ENCODE measurements at regions not wholly inside any gene's neighbourhood (a gene's known extent, or its start where the extent isn't known, plus 50 kb on each side); places are given as distances from the start of the nearest gene placed in this dataset.
"Not testable (repeated sequence)": the region's sequence is repeated elsewhere in the genome, so short reads cannot be mapped to it uniquely, and the experiment has no call there.

DNA sequence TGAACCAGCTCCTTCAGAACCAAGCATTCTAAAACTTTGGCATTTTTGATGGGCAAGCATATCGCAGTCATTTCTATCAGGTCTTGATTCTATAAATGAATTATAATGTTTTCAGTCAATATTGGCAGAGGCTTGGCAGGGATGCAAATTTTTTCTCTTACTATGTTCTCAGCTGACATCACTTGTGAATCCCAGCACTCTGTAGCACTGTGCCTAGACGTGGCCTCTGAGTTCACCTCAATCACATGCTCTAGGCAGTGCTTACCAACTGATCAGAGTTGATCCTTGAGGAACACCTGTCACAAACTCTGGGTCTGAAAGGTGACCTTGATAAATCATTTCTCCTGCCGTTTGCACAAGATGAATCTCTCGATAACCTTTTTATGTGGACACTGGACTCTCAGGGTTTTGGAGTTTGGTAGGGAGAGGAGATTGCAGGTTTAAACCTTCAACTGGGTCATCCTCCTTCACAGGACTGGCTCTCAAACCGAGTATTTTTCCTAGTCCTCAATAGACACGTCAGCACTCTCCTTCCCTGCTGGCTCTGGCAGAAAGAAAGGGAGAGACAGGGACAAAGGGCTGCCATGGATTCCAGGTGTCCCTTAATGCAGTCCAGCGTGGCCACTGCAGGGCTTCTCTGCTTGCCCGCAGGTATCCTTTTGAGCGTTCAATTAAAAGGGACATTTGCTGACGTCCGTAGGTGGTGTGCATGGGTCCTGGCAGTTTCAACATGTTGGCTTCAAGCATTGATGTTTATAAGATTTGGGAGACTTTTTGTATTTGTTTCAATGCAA lies 222.3 kb upstream of the CMC1 start:
- in situ Hi-C loops (cut with HindIII; ENCODE audit: low sequenced_read_pairs): no loop called here
- peak; percentile 88 for DNase-seq (ENCODE audit: low spot score)

DNA sequence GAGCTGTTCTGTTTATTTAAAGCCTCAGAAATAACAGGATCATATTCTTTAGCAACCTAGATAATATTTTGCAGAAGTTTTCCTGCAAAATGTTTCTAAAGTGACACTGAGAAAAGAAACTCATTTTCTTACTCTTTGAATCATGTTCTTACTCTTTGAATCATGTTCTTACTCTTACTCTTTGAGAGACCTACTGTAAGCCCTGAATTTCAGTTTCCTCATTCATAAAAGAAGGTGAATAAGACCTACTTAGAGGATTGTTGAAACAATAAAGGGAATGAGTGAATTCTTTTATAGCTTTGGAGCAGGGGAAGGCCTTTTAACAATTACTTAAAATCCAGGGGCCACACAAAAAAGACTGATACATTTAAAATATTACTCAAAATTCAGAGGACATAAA lies 221.7 kb upstream of the CMC1 start:
- in situ Hi-C loops (cut with HindIII; ENCODE audit: low sequenced_read_pairs): no loop called here
- no peak for DNase-seq (ENCODE audit: low spot score)

DNA sequence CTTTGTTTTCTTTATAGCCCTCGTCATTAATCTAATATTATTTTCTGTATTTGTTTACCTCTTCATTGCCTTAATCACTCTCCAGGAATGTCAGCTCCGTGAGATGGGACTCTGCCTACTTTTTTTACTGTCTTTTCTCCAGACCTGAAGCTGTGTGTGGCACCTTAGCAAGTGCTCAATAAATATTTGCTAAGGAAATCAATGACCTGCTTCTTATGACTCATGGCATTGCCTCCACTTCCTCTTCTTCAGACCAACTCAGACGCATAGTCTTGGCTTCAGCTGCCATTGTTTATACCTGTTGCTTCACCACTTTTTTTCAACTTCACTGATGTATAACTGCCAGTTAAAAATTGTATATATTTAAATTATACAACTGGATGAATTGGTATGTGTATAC lies 218.5 kb upstream of the CMC1 start:
- in situ Hi-C loops (cut with HindIII; ENCODE audit: low sequenced_read_pairs): no loop called here
- DNase-seq (ENCODE audit: low spot score): no peak

DNA sequence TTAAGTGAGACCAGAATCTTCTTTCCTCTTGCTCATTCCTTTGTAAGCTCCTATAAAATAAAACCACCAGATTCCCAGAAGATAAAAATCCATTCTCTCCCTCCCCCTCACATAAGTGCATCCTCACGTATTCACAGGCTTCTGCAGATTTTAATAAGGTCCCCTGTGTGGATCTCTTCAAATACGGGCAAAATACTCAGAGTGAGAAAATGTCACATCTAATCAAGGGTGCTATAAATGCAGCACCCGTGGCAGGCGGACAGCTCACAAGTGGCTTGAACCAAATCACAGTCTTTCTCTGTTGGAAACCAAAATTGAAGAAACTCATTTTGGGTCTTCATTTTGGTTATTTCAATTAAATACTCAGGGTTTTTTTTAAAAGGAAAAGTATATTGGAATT lies 212.9 kb upstream of the CMC1 start:
- in situ Hi-C loops (cut with HindIII; ENCODE audit: low sequenced_read_pairs): no loop called here
- no peak for DNase-seq (ENCODE audit: low spot score)

DNA sequence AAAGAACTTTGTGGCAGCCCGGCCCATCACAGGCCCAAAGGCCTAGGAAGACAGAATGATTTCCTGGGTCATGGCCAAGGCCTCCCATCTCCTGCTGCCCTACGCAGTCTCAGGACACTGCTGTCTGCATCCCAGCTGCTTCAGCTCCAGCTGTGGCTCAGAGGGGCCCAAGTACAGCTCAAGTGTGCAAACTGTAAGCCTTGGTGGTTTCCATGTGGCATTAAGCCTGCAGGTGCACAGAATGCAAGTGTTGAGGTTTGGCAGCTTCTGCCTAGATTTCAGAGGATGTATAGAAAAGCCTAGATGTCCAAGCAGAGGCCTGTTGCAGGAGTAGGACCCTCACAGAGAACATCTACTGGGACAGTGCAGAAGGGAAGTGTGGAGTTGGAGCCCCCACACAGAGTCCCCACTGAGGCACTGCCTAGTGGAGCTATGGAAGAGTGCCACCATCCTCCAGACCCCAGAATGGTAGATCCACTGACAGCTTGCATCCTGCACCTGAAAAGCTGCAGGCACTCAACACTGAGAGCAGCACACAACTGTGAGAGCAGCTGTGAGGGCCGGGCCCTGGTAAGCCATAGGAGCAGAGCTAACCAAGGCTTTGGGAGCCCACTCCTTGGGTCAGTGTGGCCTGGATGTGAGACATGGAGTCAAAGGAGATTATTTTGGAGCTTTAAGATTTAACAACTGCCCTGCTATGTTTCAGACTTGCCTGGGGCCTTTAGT lies 208.2 kb upstream of the CMC1 start:
- DNase-seq (ENCODE audit: low spot score): no peak
- in situ Hi-C loops (cut with HindIII; ENCODE audit: low sequenced_read_pairs): no loop called here

DNA sequence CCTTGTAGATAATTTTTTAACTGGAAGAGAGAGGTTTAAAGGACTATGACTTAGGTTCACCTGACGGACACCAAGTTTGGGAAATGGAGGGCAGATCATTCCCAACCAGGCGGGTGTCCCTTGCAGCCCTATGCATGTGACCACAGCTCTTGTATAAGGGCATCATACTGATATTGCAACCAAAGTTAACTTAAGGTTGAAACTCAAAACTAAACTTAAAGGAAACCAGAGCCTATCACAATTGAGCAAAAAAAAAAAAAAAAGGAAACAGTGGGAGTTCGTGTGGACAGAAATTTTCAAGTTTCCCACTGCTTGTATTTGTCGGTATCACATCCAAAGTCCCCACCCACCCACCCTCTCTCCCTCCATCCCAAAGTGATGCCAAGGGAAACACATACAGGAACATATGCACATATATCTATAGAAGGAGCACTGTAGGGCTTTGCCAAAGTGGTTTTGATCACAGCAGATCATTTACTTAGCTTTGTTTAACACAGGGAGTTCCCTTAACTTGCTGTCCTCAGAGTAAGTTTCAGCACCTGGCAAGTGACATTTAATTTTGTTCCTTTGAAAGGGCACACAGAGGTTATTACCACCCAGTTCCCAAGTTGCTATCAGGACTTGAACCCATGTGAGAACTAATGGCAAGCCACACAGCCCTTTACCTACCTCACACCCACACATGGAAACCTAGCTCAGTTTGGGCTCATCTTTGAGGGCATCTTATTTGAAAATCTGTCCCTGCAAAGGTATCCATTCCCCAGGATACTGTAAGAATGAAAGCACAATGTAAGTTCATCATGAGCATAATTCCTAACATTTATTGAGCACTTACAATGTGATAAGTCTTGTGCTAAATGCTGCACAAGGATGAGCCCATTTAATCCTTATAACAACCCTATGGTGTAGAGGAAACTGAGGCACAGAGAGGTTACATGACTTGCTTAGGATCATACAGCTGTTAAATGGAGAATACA lies 204.5 kb upstream of the CMC1 start:
- DNase-seq (ENCODE audit: low spot score): no peak
- in situ Hi-C loops (cut with HindIII; ENCODE audit: low sequenced_read_pairs): no loop called here

DNA sequence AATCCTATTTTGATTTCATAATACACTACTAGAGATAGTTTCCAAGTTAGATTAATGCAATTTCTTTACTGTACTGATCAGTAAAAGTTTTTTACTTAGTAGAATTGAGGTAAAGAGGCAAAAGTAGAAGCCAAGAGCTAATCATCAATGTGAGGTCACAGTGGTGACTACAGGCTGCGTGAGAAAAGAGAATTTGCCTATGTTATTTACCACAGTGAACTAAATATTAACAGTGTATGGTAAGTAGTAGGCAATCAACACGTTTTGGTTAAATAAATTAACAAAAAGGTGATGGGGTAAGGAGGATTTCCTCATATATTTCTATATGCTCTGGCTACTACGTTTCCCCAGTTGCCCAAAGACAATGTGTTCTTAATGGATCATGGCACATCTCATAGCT lies 202.2 kb upstream of the CMC1 start:
- no peak for DNase-seq (ENCODE audit: low spot score)
- in situ Hi-C loops (cut with HindIII; ENCODE audit: low sequenced_read_pairs): no loop called here

DNA sequence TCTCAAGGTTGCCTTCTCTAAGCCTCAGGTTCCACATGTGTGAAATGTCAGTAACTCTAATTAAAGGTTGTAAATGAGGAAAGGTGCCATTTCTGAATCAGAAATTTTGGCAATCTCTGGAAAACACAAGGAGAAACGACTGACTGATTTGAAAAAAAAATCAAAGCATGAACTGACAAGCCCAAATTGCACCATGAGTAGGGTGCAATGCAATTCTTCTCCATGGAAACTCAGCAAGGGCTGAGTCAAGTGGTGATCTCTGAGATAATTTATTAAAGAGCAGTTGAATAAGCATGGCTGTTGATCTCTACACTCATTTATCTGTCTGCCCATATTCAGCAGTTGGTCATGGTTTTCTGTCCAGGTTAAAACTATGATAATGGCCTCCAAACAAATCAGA lies 201.6 kb upstream of the CMC1 start:
- in situ Hi-C loops (cut with HindIII; ENCODE audit: low sequenced_read_pairs): no loop called here
- no peak for DNase-seq (ENCODE audit: low spot score)

DNA sequence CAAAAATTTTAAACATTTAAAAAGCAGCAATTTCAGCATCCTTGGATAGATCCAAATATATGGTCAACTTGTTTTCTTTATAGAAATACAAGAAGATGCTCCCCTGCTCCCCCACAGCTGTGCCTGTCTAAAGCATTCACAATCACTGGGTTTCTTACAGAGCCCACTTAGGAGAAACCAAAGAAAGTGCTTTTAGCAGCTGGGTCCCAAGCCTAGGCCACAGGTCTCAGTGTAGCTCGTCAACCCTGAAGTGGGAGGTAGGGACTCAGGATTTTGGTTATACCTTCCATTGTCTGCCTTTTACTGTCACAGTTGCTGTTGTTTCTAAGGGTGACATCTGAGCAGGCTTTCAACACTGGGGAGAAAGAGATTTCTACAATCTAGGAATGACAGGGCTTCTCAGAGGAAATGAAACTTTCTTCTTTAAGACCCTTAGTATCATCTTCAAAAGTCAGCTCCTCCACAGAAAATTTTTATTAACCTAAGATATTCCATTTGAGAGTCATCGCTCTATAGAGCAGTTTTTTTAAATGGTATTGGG lies 199.3 kb upstream of the CMC1 start:
- in situ Hi-C loops (cut with HindIII; ENCODE audit: low sequenced_read_pairs): no loop called here
- no peak for DNase-seq (ENCODE audit: low spot score)

DNA sequence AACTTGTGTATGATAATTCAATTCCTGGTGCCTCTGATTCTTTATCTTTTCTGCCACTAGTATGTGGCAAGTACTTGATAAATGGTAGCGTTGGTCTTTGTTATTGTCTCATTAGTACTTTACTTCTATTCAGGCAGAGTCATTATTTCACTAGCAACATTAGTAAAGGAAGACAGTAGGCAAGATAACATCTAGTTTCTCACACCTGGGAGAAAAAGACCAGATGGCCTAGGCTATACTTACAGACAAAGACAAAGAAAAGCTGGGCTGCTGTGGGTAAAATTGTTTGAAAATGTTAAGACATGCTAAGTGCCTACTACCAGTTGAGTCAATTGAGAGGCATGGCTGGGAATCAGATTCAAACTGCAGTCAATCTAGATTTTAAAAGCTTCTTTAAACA lies 198.7 kb upstream of the CMC1 start:
- in situ Hi-C loops (cut with HindIII; ENCODE audit: low sequenced_read_pairs): no loop called here
- no peak for DNase-seq (ENCODE audit: low spot score)

DNA sequence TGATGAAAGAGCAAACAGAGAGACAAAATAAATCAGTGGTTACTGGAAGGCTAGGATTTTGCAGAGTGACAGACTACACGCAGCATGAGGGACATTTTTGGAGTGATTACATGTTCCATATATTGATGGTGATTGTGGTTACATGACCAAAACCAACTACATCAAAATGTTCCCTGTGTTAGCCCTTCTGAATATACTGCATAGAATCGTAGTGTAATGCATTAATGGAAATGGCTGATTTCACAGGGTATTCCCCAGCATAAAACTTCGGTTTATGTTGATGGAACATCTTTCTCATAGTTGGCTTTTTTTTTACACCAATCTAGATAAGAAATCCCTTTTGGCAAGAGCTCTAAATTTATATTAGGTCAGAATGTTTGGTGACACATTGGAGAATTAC lies 191.3 kb upstream of the CMC1 start:
- DNase-seq (ENCODE audit: low spot score): no peak
- in situ Hi-C loops (cut with HindIII; ENCODE audit: low sequenced_read_pairs): no loop called here

DNA sequence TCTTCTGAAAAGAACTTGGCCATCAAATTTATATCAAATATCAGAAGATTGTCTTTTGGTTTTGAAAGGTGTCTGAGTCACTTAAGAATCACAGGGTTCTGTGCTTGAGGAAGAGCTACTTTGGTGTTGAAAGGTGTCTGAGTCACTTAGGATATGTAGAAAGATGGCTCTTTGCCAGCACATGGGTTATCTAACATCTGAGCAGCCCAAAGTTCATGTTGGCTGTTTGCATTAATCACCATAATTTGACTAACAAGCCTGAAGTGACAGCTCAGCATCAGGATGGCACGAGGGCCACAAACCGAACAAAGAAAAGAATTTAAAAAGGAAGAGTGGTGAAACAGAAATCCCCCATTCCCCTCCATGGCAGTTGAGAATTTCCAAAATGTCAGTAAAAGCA lies 190.5 kb upstream of the CMC1 start:
- peak; percentile 4 for DNase-seq (ENCODE audit: low spot score)
- in situ Hi-C loops (cut with HindIII; ENCODE audit: low sequenced_read_pairs): no loop called here

DNA sequence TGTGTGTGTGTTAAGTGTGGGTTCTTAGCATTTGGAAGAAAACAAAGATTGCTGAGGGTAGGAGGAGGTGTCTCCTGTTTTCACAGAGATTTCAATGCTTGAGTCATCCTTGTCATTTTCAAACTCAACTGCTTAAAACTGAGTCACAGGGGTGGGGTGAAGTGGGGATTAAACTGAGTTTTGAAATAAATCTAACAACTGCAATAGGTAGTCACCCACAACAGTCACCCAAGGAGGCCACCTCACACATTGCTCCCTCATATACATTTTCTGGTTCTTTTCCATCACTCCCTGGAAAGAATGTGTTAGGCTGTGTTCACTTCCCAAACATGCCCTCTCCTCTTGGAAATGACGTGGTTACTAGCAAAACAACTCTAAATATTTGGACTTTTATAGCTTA lies 187.7 kb upstream of the CMC1 start:
- in situ Hi-C loops (cut with HindIII; ENCODE audit: low sequenced_read_pairs): no loop called here
- no peak for DNase-seq (ENCODE audit: low spot score)

DNA sequence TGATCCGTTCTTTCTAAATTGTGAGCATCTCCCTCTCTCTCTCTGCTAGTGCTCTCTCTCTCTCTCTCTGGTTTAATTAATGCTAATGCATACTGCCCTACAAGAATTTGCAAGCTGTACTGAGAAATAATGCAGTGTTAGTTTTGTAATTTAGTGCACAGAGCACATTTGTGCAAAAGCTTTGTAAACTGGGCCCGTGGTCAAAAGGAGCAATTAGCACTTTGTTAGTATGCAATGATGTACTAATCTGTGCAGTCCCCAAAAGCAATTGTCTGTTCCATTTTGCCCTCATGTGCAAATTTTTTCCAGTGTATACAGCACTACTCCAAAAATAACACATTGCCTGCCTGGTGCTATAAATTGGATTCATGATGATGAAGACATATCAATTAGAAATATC lies 184.6 kb upstream of the CMC1 start:
- no peak for DNase-seq (ENCODE audit: low spot score)
- in situ Hi-C loops (cut with HindIII; ENCODE audit: low sequenced_read_pairs): no loop called here

DNA sequence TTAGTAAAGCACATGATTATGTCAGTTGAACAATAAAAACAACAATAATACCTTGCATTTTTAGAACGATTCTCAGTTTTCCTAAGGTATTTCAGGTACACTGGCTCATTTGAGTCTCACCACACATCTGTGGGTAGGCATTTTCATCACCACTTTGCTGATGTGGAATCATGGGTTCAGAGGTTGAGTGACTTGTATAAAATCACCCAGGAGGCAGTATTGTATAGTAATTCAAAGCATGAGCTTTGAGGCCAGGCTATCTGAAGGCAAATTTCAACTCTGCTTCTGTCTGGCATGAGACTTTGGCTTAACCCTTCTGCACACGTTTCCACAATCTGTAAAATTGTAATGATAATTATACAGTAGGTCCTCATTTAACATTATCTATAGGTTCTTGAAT lies 183.9 kb upstream of the CMC1 start:
- in situ Hi-C loops (cut with HindIII; ENCODE audit: low sequenced_read_pairs): no loop called here
- DNase-seq (ENCODE audit: low spot score): no peak

DNA sequence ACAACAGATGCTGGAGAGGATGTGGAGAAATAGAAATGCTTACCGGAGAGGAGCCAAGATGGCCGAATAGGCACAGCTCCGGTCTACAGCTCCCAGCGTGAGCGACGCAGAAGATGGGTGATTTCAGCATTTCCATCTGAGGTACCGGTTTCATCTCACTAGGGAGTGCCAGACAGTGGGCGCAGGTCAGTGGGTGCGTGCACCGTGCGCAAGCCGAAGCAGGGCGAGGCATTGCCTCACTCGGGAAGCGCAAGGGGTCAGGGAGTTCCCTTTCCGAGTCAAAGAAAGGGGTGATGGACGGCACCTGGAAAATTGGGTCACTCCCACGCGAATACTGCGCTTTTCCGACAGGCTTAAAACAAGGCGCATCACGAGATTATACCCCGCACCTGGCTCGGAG lies 182.2 kb upstream of the CMC1 start:
- in situ Hi-C loops (cut with HindIII; ENCODE audit: low sequenced_read_pairs); DNase-seq (ENCODE audit: low spot score): not testable (repeated sequence)

DNA sequence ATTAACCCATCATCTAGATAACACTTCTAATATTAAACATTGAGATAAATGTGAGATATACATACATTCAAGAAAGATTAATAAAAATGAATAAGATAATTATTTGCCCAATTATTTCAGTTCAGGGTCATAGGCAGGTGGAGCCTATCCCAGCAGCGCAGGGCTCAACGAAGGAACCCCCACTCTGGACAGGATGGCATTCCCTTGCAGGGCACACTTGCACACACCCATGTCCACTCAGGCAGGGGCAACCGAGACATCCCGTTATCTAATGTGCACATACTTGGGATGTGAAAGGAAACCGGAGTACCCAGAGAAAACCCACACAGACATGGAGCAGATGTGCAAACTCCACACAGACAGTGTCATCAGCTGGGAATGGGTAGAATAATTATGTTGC lies 175.4 kb upstream of the CMC1 start:
- no peak for DNase-seq (ENCODE audit: low spot score)
- in situ Hi-C loops (cut with HindIII; ENCODE audit: low sequenced_read_pairs): no loop called here

DNA sequence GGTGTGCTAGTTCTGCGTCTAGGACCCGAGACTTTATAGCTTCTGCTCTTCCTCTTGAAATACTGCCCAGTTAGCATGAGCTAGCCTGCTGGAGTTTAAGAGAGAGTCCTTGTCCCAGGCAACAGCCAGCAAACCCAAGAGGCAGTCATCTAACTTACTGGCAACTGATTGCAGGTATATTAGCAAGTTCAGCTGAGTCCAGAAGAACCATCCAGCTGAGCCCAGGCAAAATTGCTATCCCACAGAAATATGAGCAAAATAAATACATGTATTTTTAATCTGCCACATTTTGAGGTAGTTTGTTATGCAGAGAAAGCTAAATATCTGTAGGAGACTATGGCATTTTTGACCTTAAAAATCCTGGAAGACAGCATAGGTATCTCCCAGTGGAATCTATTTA lies 174.4 kb upstream of the CMC1 start:
- DNase-seq (ENCODE audit: low spot score): no peak
- in situ Hi-C loops (cut with HindIII; ENCODE audit: low sequenced_read_pairs): no loop called here

DNA sequence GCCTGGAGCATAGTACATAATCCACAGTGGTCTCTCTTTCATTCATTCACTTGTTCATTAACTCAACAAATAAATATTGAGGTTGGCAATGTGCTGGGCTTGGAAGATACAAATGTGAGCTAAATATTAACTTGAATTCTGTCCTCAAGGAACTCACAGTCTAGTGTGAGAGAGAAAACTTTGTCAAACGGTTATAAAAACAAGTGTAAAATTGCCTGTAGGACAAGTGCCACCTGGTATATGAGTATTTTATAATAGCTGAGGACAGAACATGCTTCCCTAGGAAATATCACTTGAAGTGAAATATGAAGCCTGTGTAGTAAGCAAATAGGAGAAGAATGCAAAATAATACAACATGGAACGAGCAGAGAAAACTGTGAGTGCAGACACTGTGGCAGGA lies 173.1 kb upstream of the CMC1 start:
- no peak for DNase-seq (ENCODE audit: low spot score)
- in situ Hi-C loops (cut with HindIII; ENCODE audit: low sequenced_read_pairs): no loop called here

DNA sequence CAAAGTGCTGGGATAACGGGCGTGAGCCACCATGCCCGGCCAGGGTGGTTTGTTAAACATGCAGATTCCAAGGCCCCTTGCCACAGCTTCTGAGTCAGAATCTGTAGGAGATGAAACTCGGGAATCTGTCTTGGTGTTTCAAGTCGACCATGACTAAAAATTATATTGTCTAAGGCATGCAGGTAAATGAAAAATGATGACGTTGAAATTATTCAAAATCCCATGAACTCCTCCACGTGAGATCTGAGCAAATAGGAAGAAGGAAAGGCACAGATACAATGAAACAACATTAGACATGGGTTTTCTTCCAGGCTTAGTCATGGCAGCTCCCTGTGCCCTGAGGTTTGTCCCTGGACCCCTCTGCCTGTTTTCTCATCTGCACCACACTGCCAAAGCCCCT lies 172.0 kb upstream of the CMC1 start:
- in situ Hi-C loops (cut with HindIII; ENCODE audit: low sequenced_read_pairs): no loop called here
- DNase-seq (ENCODE audit: low spot score): no peak
